ENCODE measurements at regions not wholly inside any gene's neighbourhood (a gene's known extent, or its start where the extent isn't known, plus 50 kb on each side); places are given as distances from the start of the nearest gene placed in this dataset.

- TF ChIP-seq, protein P1, sequence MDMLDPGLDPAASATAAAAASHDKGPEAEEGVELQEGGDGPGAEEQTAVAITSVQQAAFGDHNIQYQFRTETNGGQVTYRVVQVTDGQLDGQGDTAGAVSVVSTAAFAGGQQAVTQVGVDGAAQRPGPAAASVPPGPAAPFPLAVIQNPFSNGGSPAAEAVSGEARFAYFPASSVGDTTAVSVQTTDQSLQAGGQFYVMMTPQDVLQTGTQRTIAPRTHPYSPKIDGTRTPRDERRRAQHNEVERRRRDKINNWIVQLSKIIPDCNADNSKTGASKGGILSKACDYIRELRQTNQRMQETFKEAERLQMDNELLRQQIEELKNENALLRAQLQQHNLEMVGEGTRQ (CRISPR knock-in tag; IDR thresholded peaks at IDR 0.05), result no peak
- TF ChIP-seq, protein P2, sequence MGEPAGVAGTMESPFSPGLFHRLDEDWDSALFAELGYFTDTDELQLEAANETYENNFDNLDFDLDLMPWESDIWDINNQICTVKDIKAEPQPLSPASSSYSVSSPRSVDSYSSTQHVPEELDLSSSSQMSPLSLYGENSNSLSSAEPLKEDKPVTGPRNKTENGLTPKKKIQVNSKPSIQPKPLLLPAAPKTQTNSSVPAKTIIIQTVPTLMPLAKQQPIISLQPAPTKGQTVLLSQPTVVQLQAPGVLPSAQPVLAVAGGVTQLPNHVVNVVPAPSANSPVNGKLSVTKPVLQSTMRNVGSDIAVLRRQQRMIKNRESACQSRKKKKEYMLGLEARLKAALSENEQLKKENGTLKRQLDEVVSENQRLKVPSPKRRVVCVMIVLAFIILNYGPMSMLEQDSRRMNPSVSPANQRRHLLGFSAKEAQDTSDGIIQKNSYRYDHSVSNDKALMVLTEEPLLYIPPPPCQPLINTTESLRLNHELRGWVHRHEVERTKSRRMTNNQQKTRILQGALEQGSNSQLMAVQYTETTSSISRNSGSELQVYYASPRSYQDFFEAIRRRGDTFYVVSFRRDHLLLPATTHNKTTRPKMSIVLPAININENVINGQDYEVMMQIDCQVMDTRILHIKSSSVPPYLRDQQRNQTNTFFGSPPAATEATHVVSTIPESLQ (CRISPR knock-in tag; IDR thresholded peaks at IDR 0.05), result no peak
- TF ChIP-seq JUN (CRISPR knock-in tag; IDR thresholded peaks at IDR 0.05) (no peak), ZNF671 (CRISPR knock-in tag; IDR thresholded peaks at IDR 0.05) (no peak)
- ChIA-PET CTCF (no interaction called here), POLR2A (no interaction called here)
- Mint-ChIP-seq H3K4me1 (peaks cover 24% of the 10 kb centered on the region), H3K9me3 (no peaks in the 10 kb centered on the region), H3K4me3 (no peak overlapping the region), H3K27ac (no peak overlapping the region), H3K36me3 (no peaks in the 10 kb centered on the region), H3K27me3 (ENCODE audit: low read depth) (no peaks in the 10 kb centered on the region)
- DNase-seq (ENCODE audit: low spot score), result no peak
- ATAC-seq, result no peak
Measured at GRCh38 chr11:127624306-127624856, 623.8 kb upstream of the KIRREL3 start.

- Mint-ChIP-seq H3K36me3 (no peaks in the 10 kb centered on the region), H3K4me1 (peaks cover 16% of the 10 kb centered on the region), H3K27me3 (ENCODE audit: low read depth) (no peaks in the 10 kb centered on the region; the same call in 1 of the 2 replicates), H3K27ac (no peak overlapping the region), H3K9me3 (no peaks in the 10 kb centered on the region), H3K4me3 (no peak overlapping the region)
- no peak for ATAC-seq
- ChIA-PET CTCF (no interaction called here), POLR2A (no interaction called here)
- TF ChIP-seq, protein P2 (CRISPR knock-in tag; IDR thresholded peaks at IDR 0.05), result no peak
- TF ChIP-seq ZNF317 (CRISPR knock-in tag; IDR thresholded peaks at IDR 0.05; ENCODE audit: borderline replicate concordance, low read depth) (no peak), GRHL2 (CRISPR knock-in tag; IDR thresholded peaks at IDR 0.05; ENCODE audit: insufficient replicate concordance, severe bottlenecking) (no peak), ZNF138 (CRISPR knock-in tag; conservative IDR thresholded peaks at IDR 0.05) (no peak), ERG (CRISPR knock-in tag; IDR thresholded peaks at IDR 0.05) (no peak), SMAD3 (CRISPR knock-in tag; IDR thresholded peaks at IDR 0.05; ENCODE audit: borderline replicate concordance) (no peak), MXD4 (CRISPR knock-in tag; IDR thresholded peaks at IDR 0.05; ENCODE audit: borderline replicate concordance) (no peak), ETV6 (CRISPR knock-in tag; IDR thresholded peaks at IDR 0.05) (no peak), NFYB (CRISPR knock-in tag; conservative IDR thresholded peaks at IDR 0.05; ENCODE audit: low read depth) (no peak), ATF1 (CRISPR knock-in tag; IDR thresholded peaks at IDR 0.05) (no peak), NR3C1 (CRISPR knock-in tag; conservative IDR thresholded peaks at IDR 0.05; ENCODE audit: low read depth) (no peak), SOX15 (CRISPR knock-in tag; IDR thresholded peaks at IDR 0.05) (no peak)
- TF ChIP-seq, protein P3, sequence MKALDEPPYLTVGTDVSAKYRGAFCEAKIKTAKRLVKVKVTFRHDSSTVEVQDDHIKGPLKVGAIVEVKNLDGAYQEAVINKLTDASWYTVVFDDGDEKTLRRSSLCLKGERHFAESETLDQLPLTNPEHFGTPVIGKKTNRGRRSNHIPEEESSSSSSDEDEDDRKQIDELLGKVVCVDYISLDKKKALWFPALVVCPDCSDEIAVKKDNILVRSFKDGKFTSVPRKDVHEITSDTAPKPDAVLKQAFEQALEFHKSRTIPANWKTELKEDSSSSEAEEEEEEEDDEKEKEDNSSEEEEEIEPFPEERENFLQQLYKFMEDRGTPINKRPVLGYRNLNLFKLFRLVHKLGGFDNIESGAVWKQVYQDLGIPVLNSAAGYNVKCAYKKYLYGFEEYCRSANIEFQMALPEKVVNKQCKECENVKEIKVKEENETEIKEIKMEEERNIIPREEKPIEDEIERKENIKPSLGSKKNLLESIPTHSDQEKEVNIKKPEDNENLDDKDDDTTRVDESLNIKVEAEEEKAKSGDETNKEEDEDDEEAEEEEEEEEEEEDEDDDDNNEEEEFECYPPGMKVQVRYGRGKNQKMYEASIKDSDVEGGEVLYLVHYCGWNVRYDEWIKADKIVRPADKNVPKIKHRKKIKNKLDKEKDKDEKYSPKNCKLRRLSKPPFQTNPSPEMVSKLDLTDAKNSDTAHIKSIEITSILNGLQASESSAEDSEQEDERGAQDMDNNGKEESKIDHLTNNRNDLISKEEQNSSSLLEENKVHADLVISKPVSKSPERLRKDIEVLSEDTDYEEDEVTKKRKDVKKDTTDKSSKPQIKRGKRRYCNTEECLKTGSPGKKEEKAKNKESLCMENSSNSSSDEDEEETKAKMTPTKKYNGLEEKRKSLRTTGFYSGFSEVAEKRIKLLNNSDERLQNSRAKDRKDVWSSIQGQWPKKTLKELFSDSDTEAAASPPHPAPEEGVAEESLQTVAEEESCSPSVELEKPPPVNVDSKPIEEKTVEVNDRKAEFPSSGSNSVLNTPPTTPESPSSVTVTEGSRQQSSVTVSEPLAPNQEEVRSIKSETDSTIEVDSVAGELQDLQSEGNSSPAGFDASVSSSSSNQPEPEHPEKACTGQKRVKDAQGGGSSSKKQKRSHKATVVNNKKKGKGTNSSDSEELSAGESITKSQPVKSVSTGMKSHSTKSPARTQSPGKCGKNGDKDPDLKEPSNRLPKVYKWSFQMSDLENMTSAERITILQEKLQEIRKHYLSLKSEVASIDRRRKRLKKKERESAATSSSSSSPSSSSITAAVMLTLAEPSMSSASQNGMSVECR (CRISPR knock-in tag; IDR thresholded peaks at IDR 0.05; ENCODE audit: borderline replicate concordance), result no peak
- TF ChIP-seq, protein P4, sequence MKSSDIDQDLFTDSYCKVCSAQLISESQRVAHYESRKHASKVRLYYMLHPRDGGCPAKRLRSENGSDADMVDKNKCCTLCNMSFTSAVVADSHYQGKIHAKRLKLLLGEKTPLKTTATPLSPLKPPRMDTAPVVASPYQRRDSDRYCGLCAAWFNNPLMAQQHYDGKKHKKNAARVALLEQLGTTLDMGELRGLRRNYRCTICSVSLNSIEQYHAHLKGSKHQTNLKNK (CRISPR knock-in tag; IDR thresholded peaks at IDR 0.05), result no peak
- TF ChIP-seq, protein P5, sequence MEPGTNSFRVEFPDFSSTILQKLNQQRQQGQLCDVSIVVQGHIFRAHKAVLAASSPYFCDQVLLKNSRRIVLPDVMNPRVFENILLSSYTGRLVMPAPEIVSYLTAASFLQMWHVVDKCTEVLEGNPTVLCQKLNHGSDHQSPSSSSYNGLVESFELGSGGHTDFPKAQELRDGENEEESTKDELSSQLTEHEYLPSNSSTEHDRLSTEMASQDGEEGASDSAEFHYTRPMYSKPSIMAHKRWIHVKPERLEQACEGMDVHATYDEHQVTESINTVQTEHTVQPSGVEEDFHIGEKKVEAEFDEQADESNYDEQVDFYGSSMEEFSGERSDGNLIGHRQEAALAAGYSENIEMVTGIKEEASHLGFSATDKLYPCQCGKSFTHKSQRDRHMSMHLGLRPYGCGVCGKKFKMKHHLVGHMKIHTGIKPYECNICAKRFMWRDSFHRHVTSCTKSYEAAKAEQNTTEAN (CRISPR knock-in tag; IDR thresholded peaks at IDR 0.05), result no peak
- DNase-seq (ENCODE audit: low spot score), result no peak
Measured at GRCh38 chr11:127622686-127623085, 622.1 kb upstream of the KIRREL3 start.

Measured in WTC11 (cell line).